ENCODE measurements at regions not wholly inside any gene's neighbourhood (a gene's known extent, or its start where the extent isn't known, plus 50 kb on each side); places are given as distances from the start of the nearest gene placed in this dataset.

DNA sequence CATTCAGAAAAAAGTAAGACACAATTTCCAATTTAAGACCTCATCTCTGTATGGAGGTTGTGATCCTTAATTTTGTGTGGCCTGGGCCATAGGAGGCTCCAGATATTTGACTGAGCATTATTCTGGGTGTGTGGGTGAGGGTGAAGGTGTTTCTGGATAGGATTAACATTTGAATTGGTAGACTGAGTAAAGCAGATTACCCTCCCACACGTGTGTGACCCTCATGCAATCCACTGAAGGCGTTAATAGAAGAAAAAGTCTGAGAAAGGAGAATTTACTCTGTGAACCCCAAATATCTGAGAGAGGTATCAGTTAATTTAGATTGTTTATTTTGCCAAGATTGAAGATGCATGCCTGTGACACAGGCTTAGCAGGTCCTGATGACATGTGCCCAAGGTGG is 328.0 kb upstream of the POT1 start:
- no peak overlapping the region for H3K4me3 ChIP-seq
- no peaks in the 10 kb centered on the region for H3K9me3 ChIP-seq (ENCODE audit: insufficient read depth, low read depth)
- DNase-seq, result no peak
- no TSS peak for BruUV-seq (replicated peaks)
- no peaks in the 10 kb centered on the region for H3K27me3 ChIP-seq (ENCODE audit: insufficient read depth, low read depth)
- no peaks in the 10 kb centered on the region for H3K79me2 ChIP-seq (ENCODE audit: low read depth)
- H3F3A ChIP-seq (ENCODE audit: insufficient read depth, low read depth), result no peaks in the 10 kb centered on the region
- H2AFZ ChIP-seq, result no peak overlapping the region
- H4K20me1 ChIP-seq (ENCODE audit: insufficient read depth), result no peaks in the 10 kb centered on the region
- no peaks in the 10 kb centered on the region for H3K4me1 ChIP-seq (replicated peaks; ENCODE audit: insufficient read depth)
- no peak overlapping the region for H3K4me2 ChIP-seq
- H3K27ac ChIP-seq, result no peak overlapping the region
- no peaks in the 10 kb centered on the region for H3K9me2 ChIP-seq (ENCODE audit: insufficient read depth)
- no peaks in the 10 kb centered on the region for H3K36me3 ChIP-seq (ENCODE audit: low read depth)
- intact Hi-C loops (cut with micrococcal nuclease; ENCODE audit: unreplicated experiment), result loop anchor here (5.0 kb wide), 1 partner anchor 195 kb away; no protein-coding TSS in a partner anchor
- TF ChIP-seq EZH2 (IDR thresholded peaks at IDR 0.05; ENCODE audit: low read depth), result no peak
- TF ChIP-seq, protein P1, sequence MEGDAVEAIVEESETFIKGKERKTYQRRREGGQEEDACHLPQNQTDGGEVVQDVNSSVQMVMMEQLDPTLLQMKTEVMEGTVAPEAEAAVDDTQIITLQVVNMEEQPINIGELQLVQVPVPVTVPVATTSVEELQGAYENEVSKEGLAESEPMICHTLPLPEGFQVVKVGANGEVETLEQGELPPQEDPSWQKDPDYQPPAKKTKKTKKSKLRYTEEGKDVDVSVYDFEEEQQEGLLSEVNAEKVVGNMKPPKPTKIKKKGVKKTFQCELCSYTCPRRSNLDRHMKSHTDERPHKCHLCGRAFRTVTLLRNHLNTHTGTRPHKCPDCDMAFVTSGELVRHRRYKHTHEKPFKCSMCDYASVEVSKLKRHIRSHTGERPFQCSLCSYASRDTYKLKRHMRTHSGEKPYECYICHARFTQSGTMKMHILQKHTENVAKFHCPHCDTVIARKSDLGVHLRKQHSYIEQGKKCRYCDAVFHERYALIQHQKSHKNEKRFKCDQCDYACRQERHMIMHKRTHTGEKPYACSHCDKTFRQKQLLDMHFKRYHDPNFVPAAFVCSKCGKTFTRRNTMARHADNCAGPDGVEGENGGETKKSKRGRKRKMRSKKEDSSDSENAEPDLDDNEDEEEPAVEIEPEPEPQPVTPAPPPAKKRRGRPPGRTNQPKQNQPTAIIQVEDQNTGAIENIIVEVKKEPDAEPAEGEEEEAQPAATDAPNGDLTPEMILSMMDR (conservative IDR thresholded peaks at IDR 0.05), result no peak
- CTCF ChIA-PET, result no interaction called here
- POLR2A ChIA-PET (ENCODE audit: unreplicated experiment), result no interaction called here

DNA sequence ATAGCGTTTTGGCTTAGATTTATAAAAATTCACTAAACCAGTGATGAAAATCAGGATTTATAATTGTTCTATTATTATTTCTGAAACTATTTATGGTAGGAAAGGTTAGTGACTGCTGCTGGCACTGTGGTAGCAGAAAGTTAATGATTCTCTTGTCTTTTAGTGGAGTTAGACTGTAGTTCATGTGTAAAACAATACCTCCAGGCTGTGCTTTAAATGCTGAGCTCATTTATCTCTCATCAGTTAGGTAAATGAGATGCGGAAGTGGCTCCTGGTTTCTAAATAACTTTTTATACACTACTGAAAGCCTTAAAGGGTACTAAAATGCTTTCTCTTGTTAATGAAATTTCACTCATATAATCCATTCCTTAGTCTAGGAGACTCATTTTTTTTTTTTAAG is 326.8 kb upstream of the POT1 start:
- H3K9me3 ChIP-seq (ENCODE audit: insufficient read depth, low read depth), result no peaks in the 10 kb centered on the region
- DNase-seq, result no peak
- no peaks in the 10 kb centered on the region for H3K4me1 ChIP-seq (replicated peaks; ENCODE audit: insufficient read depth)
- CTCF ChIA-PET, result no interaction called here
- BruUV-seq (replicated peaks), result no TSS peak
- H3K79me2 ChIP-seq (ENCODE audit: low read depth), result no peaks in the 10 kb centered on the region
- H3K9me2 ChIP-seq (ENCODE audit: insufficient read depth), result no peaks in the 10 kb centered on the region
- H2AFZ ChIP-seq, result no peak overlapping the region
- no peak overlapping the region for H3K27ac ChIP-seq
- no peaks in the 10 kb centered on the region for H3F3A ChIP-seq (ENCODE audit: insufficient read depth, low read depth)
- TF ChIP-seq, protein P1 (conservative IDR thresholded peaks at IDR 0.05), result no peak
- TF ChIP-seq EZH2 (IDR thresholded peaks at IDR 0.05; ENCODE audit: low read depth), result no peak
- H3K36me3 ChIP-seq (ENCODE audit: low read depth), result no peaks in the 10 kb centered on the region
- no peaks in the 10 kb centered on the region for H3K27me3 ChIP-seq (ENCODE audit: insufficient read depth, low read depth)
- intact Hi-C loops (cut with micrococcal nuclease; ENCODE audit: unreplicated experiment), result loop anchor here (5.0 kb wide), 1 partner anchor 194 kb away; no protein-coding TSS in a partner anchor
- no peak overlapping the region for H3K4me2 ChIP-seq
- no peak overlapping the region for H3K4me3 ChIP-seq
- POLR2A ChIA-PET (ENCODE audit: unreplicated experiment), result no interaction called here
- no peaks in the 10 kb centered on the region for H4K20me1 ChIP-seq (ENCODE audit: insufficient read depth)

DNA sequence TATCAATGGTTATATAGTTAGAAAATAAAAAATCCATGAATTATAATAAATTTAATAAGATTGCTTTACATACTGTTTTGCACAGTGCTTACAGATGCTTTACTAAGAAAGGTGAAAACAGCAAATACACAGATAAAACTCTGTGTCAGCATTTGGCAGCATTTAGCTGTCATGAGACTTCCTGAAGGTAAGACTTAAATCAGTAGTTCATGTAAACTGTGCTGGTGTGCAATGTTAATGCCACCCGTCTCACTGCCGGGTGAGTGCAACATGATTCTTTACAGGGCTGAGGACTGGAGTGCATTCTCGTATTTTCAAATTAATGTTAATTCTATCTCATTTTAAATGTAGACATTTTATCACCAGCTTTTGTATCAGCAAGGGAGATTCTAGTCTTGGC is 326.2 kb upstream of the POT1 start:
- no peak for DNase-seq
- H3F3A ChIP-seq (ENCODE audit: insufficient read depth, low read depth), result no peaks in the 10 kb centered on the region
- no peaks in the 10 kb centered on the region for H3K36me3 ChIP-seq (ENCODE audit: low read depth)
- H3K4me2 ChIP-seq, result no peak overlapping the region
- BruUV-seq (replicated peaks), result no TSS peak
- H4K20me1 ChIP-seq (ENCODE audit: insufficient read depth), result no peaks in the 10 kb centered on the region
- H2AFZ ChIP-seq, result no peak overlapping the region
- intact Hi-C loops (cut with micrococcal nuclease; ENCODE audit: unreplicated experiment), result loop anchor here (5.0 kb wide), 1 partner anchor 194 kb away; no protein-coding TSS in a partner anchor
- H3K4me3 ChIP-seq, result no peak overlapping the region
- no peaks in the 10 kb centered on the region for H3K79me2 ChIP-seq (ENCODE audit: low read depth)
- ChIA-PET POLR2A (ENCODE audit: unreplicated experiment) (no interaction called here), CTCF (no interaction called here)
- H3K27me3 ChIP-seq (ENCODE audit: insufficient read depth, low read depth), result no peaks in the 10 kb centered on the region
- no peak for TF ChIP-seq EZH2 (IDR thresholded peaks at IDR 0.05; ENCODE audit: low read depth)
- TF ChIP-seq, protein P1 (conservative IDR thresholded peaks at IDR 0.05), result no peak
- H3K27ac ChIP-seq, result no peak overlapping the region
- no peaks in the 10 kb centered on the region for H3K9me2 ChIP-seq (ENCODE audit: insufficient read depth)
- no peaks in the 10 kb centered on the region for H3K9me3 ChIP-seq (ENCODE audit: insufficient read depth, low read depth)
- no peaks in the 10 kb centered on the region for H3K4me1 ChIP-seq (replicated peaks; ENCODE audit: insufficient read depth)
